ENCODE measurements at regions not wholly inside any gene's neighbourhood (a gene's known extent, or its start where the extent isn't known, plus 50 kb on each side); places are given as distances from the start of the nearest gene placed in this dataset.

- TF ChIP-seq CTCF (conservative IDR thresholded peaks at IDR 0.05; ENCODE audit: low read depth, low read length): no peak
- no peak for TF ChIP-seq EZH2 (IDR thresholded peaks at IDR 0.05; ENCODE audit: borderline replicate concordance, low read depth, low read length, poor library complexity, severe bottlenecking)
These were observed 713.6 kb downstream of the NSUN3 start for GRCh38 chr3:94776401-94776915.

Measured in A673 (cell line).